ENCODE measurements at regions not wholly inside any gene's neighbourhood (a gene's known extent, or its start where the extent isn't known, plus 50 kb on each side); places are given as distances from the start of the nearest gene placed in this dataset.

DNA sequence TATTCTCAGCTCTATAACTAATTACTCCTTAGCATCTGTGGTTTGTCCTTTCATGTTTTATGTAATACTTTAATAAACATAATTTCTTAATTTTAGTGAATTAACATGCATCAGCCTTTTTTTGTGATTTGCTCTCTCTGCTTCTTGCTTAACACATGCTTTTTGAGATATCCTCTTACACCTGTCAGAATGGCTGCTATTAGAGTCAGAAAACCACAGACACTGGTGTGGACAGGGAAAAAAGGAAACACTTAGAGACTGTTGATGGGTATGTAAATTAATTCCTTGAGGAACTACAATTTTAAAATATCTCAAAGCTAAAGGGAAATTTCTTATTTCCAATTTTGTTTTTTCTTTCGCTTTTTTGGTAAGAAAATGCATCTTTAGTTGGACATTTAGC lies 549.0 kb downstream of the ZNF804A start:
- no peak for DNase-seq (ENCODE audit: low spot score)

DNA sequence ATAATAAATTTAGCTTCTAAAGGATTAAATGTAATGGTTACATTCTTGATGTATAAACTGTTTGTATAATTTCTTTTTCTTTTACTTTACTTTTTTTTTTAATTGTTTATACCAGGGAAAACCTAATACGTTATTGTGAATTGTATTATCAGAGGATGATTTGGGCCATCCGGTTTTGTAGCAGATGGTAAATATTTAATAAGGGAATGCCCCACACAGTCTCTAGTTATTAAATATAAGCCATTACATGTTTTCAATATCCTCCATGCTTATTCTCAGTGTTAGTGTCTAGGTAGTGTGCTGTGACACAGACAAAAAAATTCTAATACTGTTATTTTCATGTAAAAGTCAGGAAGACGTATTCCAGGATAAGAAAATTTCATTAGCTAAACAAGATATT lies 553.9 kb downstream of the ZNF804A start:
- no peak for DNase-seq (ENCODE audit: low spot score)

DNA sequence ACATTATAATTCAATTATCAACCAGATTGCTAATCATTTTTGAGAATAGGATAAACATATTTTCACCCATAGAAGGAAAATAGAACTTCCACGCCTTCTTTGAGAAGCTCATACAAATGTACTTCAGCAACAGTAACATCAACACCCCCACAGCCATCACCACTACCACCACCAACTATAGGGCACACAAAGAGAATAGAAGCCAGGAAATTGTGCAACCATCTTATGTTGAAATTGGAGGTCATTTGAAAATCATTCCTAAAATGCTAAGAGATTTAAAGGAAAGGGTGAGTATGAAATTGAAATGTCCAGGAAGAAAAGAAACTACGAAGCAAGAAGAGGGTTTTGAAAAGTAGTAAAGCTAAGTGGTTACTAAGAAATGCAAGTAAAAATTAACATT lies 563.4 kb downstream of the ZNF804A start:
- no peak for DNase-seq (ENCODE audit: low spot score)

DNA sequence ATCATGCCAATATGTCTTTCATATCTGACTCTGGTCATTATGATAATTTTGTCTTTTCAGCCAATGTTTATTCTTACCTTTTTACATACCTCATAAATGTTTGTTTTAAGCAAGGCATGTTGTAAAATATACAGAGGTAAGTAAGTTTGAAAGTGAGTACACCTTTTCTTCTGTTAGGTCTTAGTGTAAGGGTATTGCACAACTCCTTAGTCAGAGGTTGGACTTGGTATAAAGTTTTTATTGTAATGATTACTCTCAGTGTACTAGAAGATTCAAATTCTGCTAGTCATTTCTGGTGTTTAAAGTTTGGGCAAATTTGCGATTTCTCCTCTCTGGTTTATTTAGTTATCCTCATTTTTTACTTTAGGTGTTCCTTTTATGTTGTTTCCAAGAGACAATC lies 564.3 kb upstream of the FSIP2 start:
- no peak for DNase-seq (ENCODE audit: low spot score)

DNA sequence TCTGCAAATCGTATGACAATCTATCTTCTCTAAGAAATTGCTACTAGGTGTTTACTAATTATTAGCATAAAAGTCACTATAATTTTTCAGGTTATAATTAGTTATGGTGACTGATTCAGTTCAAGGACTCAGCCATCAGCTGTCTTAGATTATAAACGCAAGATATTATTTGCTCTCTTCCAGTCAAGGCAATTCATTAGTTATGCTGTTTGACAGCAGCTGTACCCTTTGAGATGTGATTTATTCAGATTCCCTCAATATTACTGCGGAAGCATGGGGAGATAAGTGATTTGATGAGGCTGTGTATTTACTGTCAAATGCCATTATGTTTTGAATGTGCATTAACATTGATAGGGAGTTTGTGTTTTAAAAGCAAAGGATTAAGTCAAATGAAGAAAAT lies 558.9 kb upstream of the FSIP2 start:
- no peak for DNase-seq (ENCODE audit: low spot score)

DNA sequence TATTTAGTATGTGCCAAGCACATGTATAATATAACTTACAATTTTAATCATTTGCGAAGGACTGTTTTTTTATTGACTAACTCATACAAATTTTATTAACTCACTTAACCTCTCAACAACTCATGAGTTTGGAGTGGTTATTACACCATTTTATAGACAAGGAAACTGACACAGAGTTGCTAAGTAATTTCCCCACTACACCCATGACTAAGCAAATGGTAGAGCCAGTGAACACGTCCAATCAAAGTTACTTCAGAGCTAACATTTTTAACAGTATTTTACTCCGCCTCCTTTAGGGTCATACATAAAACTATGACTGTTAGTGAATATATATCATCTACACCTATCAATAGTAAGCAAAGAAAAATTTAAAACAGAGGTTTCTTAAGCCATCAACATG lies 556.7 kb upstream of the FSIP2 start:
- no peak for DNase-seq (ENCODE audit: low spot score)

DNA sequence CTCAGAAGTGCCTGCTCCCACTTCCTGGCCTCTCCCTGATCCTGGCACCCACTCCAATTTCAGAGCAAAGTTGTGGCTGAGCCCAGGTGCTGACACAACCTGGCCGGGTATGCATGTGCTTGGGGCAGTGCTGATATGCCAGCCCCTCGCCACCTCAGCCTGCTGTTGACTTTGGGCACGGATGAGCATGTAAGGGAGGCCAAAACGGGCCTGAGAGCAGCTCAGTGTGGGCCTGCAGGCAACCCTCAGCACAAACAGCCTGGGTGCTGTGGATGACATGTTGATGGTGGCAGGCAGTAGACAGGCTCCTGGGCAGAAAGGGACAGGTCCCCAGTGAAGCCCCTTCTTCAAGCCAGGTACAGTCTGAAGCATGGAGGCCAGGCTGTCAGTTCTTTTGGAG lies 553.6 kb upstream of the FSIP2 start:
- DNase-seq (ENCODE audit: low spot score), result no peak

DNA sequence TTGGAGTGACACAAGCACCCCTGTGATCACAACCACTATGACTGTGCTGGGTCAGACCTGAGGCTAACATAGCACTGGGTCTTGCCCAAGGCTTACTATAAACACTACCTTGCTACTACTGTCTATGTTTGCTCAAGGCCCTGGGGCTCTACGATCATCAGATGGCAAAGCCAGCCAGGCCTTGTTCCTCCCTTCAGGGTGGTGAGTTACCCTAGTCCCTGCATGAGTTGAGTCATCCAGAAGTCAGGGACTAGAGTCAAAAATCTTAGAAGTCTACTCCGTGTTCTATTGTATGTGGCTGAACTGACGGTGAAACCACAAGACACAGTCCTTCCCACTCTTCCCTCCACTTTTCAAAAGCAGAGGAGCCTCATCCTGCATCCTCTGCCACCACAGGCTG lies 551.2 kb upstream of the FSIP2 start:
- DNase-seq (ENCODE audit: low spot score), result no peak

DNA sequence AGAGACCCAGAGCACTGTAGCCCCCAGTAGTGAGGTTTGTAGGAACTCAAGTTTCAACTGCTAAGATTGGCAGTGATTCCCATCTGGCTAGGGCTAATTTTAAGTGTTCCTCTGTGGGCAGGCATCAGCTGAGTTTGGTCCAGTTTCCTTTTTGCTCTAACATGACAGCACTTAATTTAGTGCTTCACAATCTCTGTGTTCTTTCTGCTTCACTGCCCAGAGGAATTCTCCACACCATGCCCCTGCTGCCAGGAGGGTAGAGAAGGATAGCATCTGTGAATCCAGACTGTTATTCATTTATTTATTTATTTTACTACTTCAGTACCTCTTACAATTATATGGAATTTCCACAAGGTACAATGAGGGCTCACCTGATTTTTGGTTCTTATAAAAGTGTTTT lies 549.9 kb upstream of the FSIP2 start:
- DNase-seq (ENCODE audit: low spot score), result no peak

DNA sequence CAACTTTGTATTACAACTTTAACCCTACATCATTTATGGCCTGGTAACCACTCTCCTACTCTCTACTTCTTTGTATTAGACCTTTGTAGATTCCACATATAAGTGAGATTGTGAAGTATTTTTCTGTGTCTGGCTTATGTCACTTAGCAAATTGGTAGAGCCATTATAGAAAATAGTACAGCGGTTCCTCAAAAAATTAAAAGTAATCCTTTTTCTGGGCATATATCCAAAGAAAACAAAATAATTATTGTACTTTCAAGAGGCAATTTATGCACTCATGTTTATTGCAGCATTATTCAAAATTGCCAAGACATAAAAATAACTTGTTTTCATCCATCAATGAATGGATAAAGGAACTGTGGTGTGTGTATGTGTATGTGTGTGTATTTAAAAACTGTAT lies 537.5 kb upstream of the FSIP2 start:
- DNase-seq (ENCODE audit: low spot score), result no peak

DNA sequence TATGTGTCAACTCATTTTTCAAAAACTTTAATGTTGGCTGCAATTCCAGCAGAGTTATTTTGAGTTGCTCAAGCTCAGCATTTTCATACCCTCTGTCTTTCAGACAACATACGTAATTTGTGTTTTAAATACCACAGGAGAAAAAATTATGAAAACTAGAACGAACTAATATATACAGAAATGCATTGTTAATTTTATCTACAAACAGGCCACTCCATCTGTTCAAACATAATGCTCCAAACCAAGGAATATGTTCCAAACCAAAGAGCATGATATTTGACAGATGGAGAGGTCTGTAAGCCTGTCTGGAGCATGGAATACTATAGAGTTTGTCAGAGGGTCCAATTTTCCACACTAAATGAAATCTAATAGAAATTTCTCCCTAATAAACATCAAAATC lies 536.2 kb upstream of the FSIP2 start:
- no peak for DNase-seq (ENCODE audit: low spot score)

DNA sequence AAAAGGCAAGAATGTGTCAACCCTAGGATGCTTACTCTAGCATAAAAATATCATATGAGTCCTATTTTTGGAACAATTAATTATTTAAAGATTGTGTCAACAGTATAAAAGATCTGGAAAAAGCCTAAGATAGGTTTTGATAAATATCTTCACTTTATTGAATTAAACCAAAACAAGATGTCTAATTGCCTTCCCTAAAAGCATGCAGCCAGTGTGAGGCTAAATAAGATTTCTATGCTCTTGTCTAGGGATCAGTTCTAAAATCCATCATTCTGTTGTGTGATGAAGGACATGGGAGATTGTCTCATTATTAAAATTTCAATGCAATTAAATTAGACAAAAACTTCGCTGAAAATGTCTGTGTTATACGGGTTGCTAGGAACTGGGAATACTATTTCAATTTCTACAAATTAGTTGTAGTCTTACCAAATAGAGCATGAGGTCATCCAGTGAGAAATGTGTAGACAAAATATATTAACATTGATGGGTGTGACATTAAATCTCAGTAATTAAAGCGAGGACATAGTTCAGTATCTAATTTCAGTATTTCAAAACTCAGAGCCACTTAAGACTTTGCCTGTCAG lies 535.6 kb upstream of the FSIP2 start:
- DNase-seq (ENCODE audit: low spot score), result no peak

DNA sequence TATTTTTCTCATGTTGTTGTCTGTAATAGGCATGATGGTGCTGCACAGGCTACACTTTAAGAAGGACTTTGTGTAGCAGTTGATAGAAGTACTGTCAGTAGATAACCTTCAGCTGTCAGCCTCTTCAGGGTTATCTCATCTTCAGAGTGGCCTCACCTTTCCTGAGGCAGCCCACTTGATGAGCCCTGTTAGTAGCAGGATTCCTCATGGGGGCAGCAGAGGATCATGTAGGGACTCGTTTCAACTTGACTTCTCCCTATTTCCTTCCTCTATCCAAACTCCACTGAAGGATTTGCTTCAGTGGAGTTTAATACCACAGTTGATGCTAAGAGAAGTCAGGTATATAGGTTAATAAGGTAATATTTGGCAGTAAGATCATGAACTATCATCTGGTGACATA lies 530.3 kb upstream of the FSIP2 start:
- no peak for DNase-seq (ENCODE audit: low spot score)

DNA sequence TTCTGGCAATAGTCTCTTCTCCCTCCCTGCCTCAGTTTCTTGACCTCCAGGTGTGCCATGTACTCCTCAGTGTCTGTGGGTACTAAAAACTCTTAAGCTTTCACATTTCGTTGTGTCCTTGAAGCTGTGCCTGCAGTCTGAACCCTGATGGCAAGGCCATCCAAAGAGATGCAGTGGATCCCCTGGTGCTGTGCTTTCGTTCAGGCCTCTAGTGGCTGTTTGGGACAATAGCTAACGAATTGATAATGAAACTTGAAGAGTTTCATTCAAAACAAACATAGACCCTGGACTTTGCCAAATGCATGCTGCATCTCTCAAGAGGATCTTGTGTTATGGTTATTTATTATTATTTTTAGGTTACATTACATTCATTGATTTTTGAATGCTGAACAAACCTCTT lies 523.1 kb upstream of the FSIP2 start:
- no peak for DNase-seq (ENCODE audit: low spot score)

DNA sequence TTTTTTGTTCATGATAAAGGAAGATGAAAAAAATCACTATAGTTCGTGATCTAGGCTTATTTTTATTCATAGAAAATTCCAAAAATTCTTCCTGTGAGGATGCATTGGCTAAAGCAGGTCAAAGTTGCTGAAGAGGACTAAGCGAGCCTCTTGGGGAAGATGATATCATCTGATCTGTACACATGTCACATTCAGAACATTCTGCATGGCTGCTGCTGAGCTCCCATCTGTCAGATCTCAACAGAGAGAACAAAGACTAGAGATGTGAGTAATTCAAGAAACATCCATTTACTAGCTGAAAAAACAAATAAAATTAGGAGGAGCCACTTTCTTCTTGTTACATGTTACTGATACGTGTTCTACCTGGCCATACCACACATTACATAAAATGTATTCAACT lies 518.6 kb upstream of the FSIP2 start:
- no peak for DNase-seq (ENCODE audit: low spot score)

DNA sequence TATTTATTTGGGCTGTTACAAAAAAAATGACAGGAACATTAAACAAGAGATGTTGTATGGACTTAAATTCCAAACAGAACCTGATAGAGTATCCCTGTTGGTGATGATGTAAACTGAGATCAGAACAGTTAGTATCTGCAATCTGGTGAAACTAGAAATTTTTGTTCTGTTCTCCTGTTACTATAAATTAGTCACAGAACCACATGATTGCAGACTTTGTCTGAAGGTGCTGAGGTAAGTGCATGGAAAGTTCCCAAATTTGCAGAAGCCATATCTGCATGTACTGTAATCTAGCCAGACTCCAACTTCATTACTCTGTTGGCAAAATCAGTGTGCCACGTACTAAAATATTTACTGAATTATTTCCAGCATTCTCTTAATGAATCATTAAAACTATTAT lies 516.3 kb upstream of the FSIP2 start:
- DNase-seq (ENCODE audit: low spot score), result no peak

DNA sequence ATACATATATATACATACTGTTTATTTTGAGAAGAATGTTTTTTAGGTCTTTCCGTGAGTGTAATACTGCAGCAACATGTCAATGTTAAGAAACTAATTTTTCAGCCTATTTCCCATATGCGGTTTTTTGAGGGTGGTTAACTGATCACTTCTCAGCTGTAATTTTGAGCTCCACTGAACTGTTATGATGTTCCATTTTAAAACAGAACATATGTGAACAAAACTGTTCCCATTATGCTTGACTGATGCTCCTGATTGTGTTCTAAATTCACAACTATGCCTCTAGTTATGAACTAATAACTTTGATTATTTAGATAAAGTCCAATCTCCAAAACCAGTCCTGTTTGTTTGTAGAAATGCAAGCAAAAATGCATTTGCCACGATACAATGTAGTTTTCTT lies 511.2 kb upstream of the FSIP2 start:
- no peak for DNase-seq (ENCODE audit: low spot score)

DNA sequence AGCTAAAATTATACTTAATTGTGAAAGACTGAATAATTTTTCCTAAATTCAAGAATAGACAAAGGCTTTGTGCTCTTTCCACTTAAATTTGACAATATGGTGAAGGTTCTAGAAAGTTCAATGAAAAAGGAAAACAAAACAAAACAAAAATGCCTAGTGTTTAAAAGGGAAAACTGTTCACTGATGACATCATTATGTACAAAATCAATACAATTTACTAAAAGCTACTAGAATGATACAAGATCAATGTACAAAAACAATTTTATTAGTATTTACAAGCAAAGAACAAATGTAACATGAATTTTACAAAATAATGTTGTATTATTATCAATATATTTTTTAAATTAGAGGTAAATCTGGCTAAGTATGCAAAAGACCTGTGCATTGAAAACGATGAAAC lies 499.1 kb upstream of the FSIP2 start:
- no peak for DNase-seq (ENCODE audit: low spot score)

DNA sequence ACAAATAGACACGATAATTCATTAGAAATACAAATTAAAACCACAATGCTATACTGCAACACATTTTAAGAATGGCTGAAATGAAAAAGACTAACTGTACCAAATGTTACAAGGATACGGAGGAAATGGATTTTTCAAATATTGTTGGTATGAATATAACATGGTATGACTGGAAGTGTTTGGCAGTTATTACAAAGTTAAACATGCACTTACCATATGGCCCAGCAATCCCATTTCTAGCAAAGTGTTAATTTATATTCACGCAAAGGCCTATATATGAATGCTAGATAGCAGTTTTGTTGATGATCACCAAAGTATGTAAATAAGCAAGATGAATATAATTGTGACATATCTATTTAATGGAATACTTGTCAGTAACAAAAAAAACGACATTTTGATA lies 497.8 kb upstream of the FSIP2 start:
- DNase-seq (ENCODE audit: low spot score), result no peak

DNA sequence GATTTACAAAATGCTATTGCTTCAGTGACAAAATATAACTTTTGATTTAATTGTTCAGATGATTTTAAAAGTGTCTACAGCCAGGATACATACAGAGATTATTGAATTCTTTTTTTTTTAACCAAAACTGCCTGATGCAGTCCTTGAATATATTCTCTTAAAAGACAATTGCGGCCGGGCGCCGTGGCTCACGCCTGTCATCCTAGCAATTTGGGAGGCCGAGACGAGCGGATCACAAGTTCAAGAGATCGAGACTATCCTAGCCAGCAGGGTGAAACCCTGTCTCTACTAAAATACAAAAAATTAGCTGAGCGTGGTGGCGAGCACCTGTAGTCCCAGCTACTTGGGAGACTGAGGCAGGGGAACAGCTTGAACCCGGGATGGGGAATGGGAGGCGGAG lies 497.0 kb upstream of the FSIP2 start:
- DNase-seq (ENCODE audit: low spot score), result no peak

DNA sequence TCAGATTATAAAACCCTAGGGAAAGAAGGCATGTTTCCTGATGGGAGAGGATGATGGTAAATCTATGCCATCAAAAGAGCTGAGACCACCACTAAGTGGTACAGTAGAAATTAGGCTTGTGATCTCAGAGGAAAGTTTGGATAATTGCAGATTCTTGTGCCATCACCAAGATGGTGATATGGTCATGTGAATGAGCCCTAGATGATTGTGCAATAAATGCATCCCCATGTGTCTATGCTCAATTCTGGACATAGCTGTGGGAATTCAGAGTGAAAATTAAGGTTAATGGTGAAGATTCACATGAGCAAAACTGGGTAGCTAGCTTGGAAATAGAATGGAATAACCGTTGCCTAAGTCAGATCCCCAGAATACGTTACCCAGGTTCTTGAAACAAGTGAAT lies 496.1 kb upstream of the FSIP2 start:
- DNase-seq (ENCODE audit: low spot score), result no peak

DNA sequence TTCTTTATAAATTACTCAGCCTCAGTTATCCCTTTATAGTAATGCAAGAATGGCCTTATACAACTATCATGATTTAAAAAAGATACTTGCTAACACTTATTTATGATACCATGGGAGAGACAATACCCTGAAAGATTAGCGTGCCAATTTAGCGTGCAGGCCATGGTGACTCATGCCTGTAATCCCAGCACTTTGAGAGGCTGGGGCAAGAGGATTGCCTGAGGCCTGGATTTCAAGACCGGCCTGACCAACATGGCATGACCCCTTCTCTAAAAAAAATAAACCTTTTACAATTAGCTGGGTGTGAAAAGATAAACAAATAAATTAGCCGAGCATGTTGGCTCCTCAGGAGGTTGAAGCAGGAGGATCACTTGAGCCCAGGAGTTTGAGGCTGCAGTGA lies 493.4 kb upstream of the FSIP2 start:
- no peak for DNase-seq (ENCODE audit: low spot score)

DNA sequence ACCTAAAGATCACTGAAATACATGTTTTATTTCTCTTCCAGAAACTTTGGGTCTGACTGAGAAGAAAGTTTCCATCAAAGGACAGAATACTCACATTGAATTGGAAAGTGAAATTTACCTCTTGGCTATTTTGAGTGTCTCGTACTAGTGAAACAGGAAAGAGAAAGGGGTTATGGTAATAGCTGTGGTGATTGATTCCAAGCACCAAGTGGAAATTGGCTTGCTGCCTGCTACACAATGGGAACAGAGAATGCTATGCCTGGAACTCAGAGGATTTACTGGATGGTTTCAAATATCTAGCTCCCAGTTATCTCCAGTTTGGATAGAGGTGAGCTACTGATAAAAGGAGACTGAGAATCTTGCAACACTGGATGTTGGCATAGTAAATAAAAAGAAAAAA lies 492.8 kb upstream of the FSIP2 start:
- DNase-seq (ENCODE audit: low spot score), result no peak

DNA sequence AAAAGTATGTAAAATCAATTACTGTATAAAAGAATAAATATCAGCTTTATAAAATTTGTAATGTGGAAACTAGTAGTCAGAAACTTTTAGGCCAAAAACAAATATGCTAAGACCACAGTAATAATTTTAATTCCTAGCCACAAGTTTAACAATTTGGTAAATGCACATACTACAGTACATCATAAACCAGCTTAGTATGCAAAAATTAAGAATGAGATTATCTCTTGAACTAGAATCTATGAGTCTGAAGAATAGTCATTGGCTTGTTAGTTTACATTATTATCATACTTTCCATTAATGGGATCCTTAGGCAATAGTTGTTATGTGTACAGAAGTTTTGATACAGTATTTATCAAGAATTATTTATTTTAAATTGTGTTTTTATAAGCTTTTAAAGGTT lies 491.9 kb upstream of the FSIP2 start:
- no peak for DNase-seq (ENCODE audit: low spot score)

DNA sequence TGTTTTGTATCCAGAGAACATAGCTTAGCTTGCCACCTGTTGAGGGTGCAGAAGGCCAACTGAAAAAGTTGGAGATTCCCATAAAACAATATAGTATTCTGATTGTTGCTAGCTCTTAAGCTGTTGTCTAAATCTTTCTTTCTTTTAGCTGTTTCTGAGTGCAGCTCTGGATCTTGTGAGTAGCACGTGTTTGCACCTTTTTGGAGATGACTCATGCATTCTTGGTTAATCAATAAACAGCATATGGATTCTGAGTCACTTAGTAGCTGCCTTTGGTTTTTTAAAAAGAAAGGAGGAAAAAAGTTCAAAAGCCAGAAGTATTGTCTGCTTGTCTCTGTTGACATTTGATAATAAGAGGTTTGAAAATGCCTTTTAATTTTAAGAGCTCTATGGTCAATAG lies 483.0 kb upstream of the FSIP2 start:
- no peak for DNase-seq (ENCODE audit: low spot score)
